OCI-LY7 (cell line): ENCODE measurements at regions not wholly inside any gene's neighbourhood (a gene's known extent, or its start where the extent isn't known, plus 50 kb on each side); places are given as distances from the start of the nearest gene placed in this dataset.

Experiments
- BruUV-seq: library from RNA; stranded (reverse); fragments of 400-500 nt; replicated peaks from 2 replicates; lab custom pipeline; 2021; lab: Mats Ljungman, UMichigan
- CTCF ChIA-PET: fragments of 300-600 bp; sonication (Branson Sonifier 250); formaldehyde crosslinking; loops from one replicate; lab custom pipeline; 2022; ENCODE audit warnings: antibody characterized with exemption; ENCODE audit not compliant: unreplicated experiment; lab: Charles Lee
- POLR2A ChIA-PET: fragments of 300-600 bp; sonication (Branson Sonifier 250); formaldehyde crosslinking; loops from one replicate; lab custom pipeline; 2022; ENCODE audit warnings: antibody characterized with exemption; lab: Charles Lee
- DNase-seq: peaks from one replicate; pipeline ENCODE4 v3.0.0-alpha.2; 2015; ENCODE audit warnings: low spot score
- H2AFZ ChIP-seq: fragments of 200-600 bp; sonication (generic), shearing (Covaris generic); 2 replicates; pipeline ENCODE4 v1.6.1; 2014; ENCODE audit warnings: mild to moderate bottlenecking, antibody characterized with exemption, low read length, moderate library complexity
- H3K27ac ChIP-seq: fragments of 200-600 bp; sonication (generic); 2 replicates; pipeline ENCODE4 v1.5.1; 2014; ENCODE audit warnings: mixed run types, low read depth, mild to moderate bottlenecking, moderate library complexity, low read length, inconsistent platforms; ENCODE audit not compliant: poor library complexity, severe bottlenecking
- H3K36me3 ChIP-seq: fragments of 200-600 bp; sonication (generic); 2 replicates; pipeline ENCODE4 v1.6.1; 2014; ENCODE audit warnings: mild to moderate bottlenecking, antibody characterized with exemption, low read length, moderate library complexity, mixed read lengths; ENCODE audit not compliant: insufficient read depth
- H3K4me1 ChIP-seq: fragments of 200-600 bp; sonication (generic); 2 replicates; pipeline ENCODE4 v1.5.1; 2014; ENCODE audit warnings: mild to moderate bottlenecking, low read length; ENCODE audit not compliant: insufficient read depth, poor library complexity, severe bottlenecking
- H3K4me2 ChIP-seq: fragments of 200-600 bp; sonication (generic); 2 replicates; pipeline ENCODE4 v1.6.1; 2014; ENCODE audit warnings: mild to moderate bottlenecking, low read length
- H3K4me3 ChIP-seq: fragments of 200-600 bp; sonication (generic); 2 replicates; pipeline ENCODE4 v1.5.1; 2014; ENCODE audit warnings: mild to moderate bottlenecking, low read depth, low read length; ENCODE audit not compliant: poor library complexity, severe bottlenecking
- H3K79me2 ChIP-seq: fragments of 200-600 bp; sonication (generic); 2 replicates; pipeline ENCODE4 v1.6.1; 2016; ENCODE audit warnings: low read depth, mild to moderate bottlenecking, low read length, moderate library complexity, mixed read lengths; ENCODE audit not compliant: insufficient read depth
- H3K9me2 ChIP-seq: fragments of 200-600 bp; sonication (generic); 2 replicates; pipeline ENCODE4 v1.6.1; 2016; ENCODE audit warnings: mild to moderate bottlenecking, low read length, mixed read lengths; ENCODE audit not compliant: insufficient read depth
- H3K9me3 ChIP-seq: fragments of 200-600 bp; sonication (generic); 2 replicates; pipeline ENCODE4 v1.6.1; 2014; ENCODE audit warnings: mild to moderate bottlenecking, mixed run types, low read length, mixed read lengths
- H4K20me1 ChIP-seq: fragments of 200-600 bp; sonication (generic); 2 replicates; pipeline ENCODE4 v1.6.1; 2014; ENCODE audit warnings: mild to moderate bottlenecking, antibody characterized with exemption, low read length, moderate library complexity, mixed read lengths; ENCODE audit not compliant: insufficient read depth
- EZH2phosphoT487 ChIP-seq: fragments of 200-600 bp; sonication (generic); IDR thresholded peaks from 2 replicates; pipeline ENCODE4 v1.6.1; 2018; ENCODE audit warnings: low read depth, borderline replicate concordance, mild to moderate bottlenecking, mixed run types, antibody characterized with exemption, low read length, moderate library complexity, mixed read lengths
- intact Hi-C: fragments of 100-400 bp; cut with micrococcal nuclease; formaldehyde crosslinking; loops from one replicate; pipeline ENCODE4 v1.10.0; 2022; ENCODE audit not compliant: unreplicated experiment
- TF ChIP-seq, protein P1 (sequence below): fragments of 200-600 bp; sonication (generic); conservative IDR thresholded peaks from 2 replicates; pipeline ENCODE4 v1.5.1; 2014; ENCODE audit warnings: mild to moderate bottlenecking, antibody characterized with exemption, low read length, moderate library complexity, mixed read lengths

DNA sequence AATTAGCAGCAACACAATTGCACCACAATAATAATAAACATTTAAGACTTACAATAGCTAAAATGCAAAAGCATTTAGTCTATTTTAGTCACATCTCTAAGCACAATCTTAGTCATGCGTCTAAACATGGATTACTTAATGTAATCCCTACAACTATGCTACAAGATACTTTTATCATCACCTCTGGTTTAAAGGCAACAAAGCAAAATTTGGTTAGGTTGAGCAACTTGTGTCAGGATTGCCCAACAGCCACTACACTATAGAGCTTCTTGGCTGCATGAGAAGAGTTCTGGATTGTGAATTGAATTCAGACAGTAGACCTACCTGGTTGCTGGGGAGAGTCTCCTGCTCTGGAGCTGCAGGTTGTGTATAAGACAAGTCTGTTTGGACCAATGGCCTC, 146.5 kb upstream of the PUDP start:
- ChIA-PET CTCF (no interaction called here), POLR2A (no interaction called here)
- no TSS peak for BruUV-seq

DNA sequence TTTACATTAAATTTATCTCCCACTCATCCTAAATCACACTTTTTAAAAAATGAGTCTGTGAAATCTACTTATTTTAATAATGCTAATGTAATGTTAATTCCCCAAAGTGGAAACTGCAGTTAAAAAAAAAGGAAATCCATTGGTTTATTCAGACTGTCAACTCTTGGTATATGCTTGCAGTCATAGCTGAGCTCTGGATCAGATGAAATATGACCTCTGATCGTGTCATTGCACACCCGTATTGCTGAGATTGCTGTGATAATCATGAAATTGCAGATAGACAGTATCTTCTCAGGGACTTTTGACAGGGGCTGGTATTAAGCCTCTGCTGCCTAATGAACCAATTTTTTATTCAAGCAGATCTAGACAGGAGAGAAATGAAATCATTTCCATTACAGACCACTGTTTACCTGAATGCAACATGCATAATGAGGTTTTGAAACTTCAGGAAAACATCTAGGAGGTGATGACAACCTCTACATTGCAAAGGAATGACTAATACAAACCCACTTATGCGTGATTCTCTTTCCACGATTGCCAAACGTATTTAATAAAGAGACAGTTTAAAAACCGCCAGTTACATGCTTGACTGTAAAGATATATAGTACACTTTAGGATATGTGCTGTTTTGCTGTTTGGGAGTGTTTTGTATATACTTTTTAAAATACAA, 138.3 kb upstream of the PUDP start:
- BruUV-seq: no TSS peak

More for the DNA sequence above, 146.5 kb upstream of the PUDP start:
- H4K20me1 ChIP-seq: no peaks in the 10 kb centered on the region
- no peak overlapping the region for H3K27ac ChIP-seq
- no peak for TF ChIP-seq EZH2phosphoT487
- TF ChIP-seq, protein P1, sequence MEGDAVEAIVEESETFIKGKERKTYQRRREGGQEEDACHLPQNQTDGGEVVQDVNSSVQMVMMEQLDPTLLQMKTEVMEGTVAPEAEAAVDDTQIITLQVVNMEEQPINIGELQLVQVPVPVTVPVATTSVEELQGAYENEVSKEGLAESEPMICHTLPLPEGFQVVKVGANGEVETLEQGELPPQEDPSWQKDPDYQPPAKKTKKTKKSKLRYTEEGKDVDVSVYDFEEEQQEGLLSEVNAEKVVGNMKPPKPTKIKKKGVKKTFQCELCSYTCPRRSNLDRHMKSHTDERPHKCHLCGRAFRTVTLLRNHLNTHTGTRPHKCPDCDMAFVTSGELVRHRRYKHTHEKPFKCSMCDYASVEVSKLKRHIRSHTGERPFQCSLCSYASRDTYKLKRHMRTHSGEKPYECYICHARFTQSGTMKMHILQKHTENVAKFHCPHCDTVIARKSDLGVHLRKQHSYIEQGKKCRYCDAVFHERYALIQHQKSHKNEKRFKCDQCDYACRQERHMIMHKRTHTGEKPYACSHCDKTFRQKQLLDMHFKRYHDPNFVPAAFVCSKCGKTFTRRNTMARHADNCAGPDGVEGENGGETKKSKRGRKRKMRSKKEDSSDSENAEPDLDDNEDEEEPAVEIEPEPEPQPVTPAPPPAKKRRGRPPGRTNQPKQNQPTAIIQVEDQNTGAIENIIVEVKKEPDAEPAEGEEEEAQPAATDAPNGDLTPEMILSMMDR: no peak
- H2AFZ ChIP-seq: no peak overlapping the region
- H3K79me2 ChIP-seq: no peaks in the 10 kb centered on the region
- intact Hi-C loops: loop anchor here (10.0 kb wide), 1 partner anchor 1270 kb away; no protein-coding TSS in a partner anchor
- no peak overlapping the region for H3K4me2 ChIP-seq
- no peak for DNase-seq
- no peaks in the 10 kb centered on the region for H3K9me2 ChIP-seq
- no peaks in the 10 kb centered on the region for H3K4me1 ChIP-seq
- H3K9me3 ChIP-seq: no peaks in the 10 kb centered on the region
- H3K36me3 ChIP-seq: peaks cover 58% of the 10 kb centered on the region
- no peak overlapping the region for H3K4me3 ChIP-seq

DNA sequence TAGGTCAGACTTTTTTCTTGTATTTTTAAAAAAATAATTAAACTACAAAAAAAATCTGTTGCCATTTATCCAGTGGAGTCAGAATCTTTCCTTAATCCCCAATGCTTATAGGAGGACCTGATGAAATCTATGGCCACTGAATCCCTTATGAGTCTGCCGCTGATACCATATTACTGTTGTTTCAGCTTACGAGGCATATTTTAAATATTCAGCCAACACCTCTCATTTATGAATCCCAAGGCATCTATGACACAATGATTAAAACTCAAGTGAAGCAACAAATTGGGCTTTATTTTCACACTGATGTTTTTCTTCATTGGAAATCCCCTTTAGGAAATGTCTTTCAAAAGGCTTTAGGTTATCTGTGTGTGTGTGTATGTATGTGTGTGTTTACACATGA, 137.8 kb upstream of the PUDP start:
- Histone ChIP-seq H3K27ac (no peak overlapping the region), H3K36me3 (peaks cover 40% of the 10 kb centered on the region), H3K79me2 (no peaks in the 10 kb centered on the region), H3K4me1 (no peaks in the 10 kb centered on the region), H3K4me2 (no peak overlapping the region), H3K9me3 (no peaks in the 10 kb centered on the region), H2AFZ (no peak overlapping the region), H3K4me3 (no peak overlapping the region), H3K9me2 (no peaks in the 10 kb centered on the region), H4K20me1 (no peaks in the 10 kb centered on the region)
- no TSS peak for BruUV-seq
- POLR2A ChIA-PET: no interaction called here
- no peak for DNase-seq
- CTCF ChIA-PET: no interaction called here
- intact Hi-C loops: no loop called here
- TF ChIP-seq, protein P1: no peak
- TF ChIP-seq EZH2phosphoT487: no peak

More for the DNA sequence above, 138.3 kb upstream of the PUDP start:
- H3K36me3 ChIP-seq: peaks cover 40% of the 10 kb centered on the region
- no peaks in the 10 kb centered on the region for H3K4me1 ChIP-seq
- no peak for TF ChIP-seq EZH2phosphoT487
- TF ChIP-seq, protein P1: no peak
- H3K79me2 ChIP-seq: no peaks in the 10 kb centered on the region
- no peaks in the 10 kb centered on the region for H3K9me2 ChIP-seq
- H3K4me2 ChIP-seq: no peak overlapping the region
- no peaks in the 10 kb centered on the region for H4K20me1 ChIP-seq
- POLR2A ChIA-PET: no interaction called here
- H3K4me3 ChIP-seq: no peak overlapping the region
- intact Hi-C loops: no loop called here
- no peak for DNase-seq
- CTCF ChIA-PET: no interaction called here
- no peak overlapping the region for H3K27ac ChIP-seq
- H3K9me3 ChIP-seq: no peaks in the 10 kb centered on the region
- no peak overlapping the region for H2AFZ ChIP-seq
